Tibial nerve (tissue), 4 donors: ENCODE measurements at regions not wholly inside any gene's neighbourhood (a gene's known extent, or its start where the extent isn't known, plus 50 kb on each side); places are given as distances from the start of the nearest gene placed in this dataset.

Experiments
- EP300 ChIP-seq, 2 donors: sonication (generic); formaldehyde crosslinking; IDR thresholded peaks; one replicate each; pipeline ENCODE4 v1.6.1; 2017; ENCODE audit warnings: antibody characterized with exemption in 2 of 2, mild to moderate bottlenecking in 1 of 2
- POLR2A ChIP-seq, 2 donors: fragments of 450-650 bp; IDR thresholded peaks; one replicate each; pipeline ENCODE4 v1.6.1; 2017; ENCODE audit warnings: antibody characterized with exemption in 2 of 2, mild to moderate bottlenecking in 2 of 2, moderate library complexity in 2 of 2
- TF ChIP-seq, protein P1 (sequence below), 5 experiments: fragments of 200-600 bp in 3 of 5; fragments of 450-650 bp in 2 of 5; sonication (generic) in 3 of 5; IDR thresholded peaks; one replicate each; pipeline ENCODE4 v1.5.1; 2016 to 2019; ENCODE audit warnings: antibody characterized with exemption in 5 of 5, mild to moderate bottlenecking in 3 of 5, moderate library complexity in 2 of 5

DNA sequence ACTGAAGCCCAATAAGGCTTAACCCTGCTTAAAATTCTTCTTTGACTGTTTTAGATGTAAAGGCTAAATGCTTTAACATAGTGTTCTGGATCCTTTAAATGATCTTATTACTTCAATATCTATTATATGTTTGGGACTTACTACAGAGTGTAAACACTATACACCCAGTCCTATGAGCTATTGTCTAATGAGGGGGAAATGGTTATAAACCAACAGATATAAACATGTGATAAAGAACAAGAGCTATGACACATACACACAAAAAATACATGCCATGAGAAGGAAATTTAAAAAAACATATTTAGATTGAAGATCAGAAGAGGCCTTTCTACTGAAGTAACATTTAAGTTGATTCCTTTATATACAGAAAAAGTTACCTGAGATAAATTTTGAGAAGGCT, 505.1 kb downstream of the FOXG1 start:
- TF ChIP-seq POLR2A (IDR thresholded peaks at IDR 0.05) (no peak), EP300 (IDR thresholded peaks at IDR 0.05) (no peak)
- TF ChIP-seq, protein P1, sequence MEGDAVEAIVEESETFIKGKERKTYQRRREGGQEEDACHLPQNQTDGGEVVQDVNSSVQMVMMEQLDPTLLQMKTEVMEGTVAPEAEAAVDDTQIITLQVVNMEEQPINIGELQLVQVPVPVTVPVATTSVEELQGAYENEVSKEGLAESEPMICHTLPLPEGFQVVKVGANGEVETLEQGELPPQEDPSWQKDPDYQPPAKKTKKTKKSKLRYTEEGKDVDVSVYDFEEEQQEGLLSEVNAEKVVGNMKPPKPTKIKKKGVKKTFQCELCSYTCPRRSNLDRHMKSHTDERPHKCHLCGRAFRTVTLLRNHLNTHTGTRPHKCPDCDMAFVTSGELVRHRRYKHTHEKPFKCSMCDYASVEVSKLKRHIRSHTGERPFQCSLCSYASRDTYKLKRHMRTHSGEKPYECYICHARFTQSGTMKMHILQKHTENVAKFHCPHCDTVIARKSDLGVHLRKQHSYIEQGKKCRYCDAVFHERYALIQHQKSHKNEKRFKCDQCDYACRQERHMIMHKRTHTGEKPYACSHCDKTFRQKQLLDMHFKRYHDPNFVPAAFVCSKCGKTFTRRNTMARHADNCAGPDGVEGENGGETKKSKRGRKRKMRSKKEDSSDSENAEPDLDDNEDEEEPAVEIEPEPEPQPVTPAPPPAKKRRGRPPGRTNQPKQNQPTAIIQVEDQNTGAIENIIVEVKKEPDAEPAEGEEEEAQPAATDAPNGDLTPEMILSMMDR (IDR thresholded peaks at IDR 0.05): no peak
